T-cell (primary cell): ENCODE measurements at regions not wholly inside any gene's neighbourhood (a gene's known extent, or its start where the extent isn't known, plus 50 kb on each side); places are given as distances from the start of the nearest gene placed in this dataset.

Experiments
- ATAC-seq, 4 experiments: fragments of 200-7000 bp in 3 of 4; fragments of 150-1000 bp in 1 of 4; cut with Tn5 transposase; replicated peaks in 1 of 4; 1 replicate in 3 of 4; 2 replicates in 1 of 4; pipeline ENCODE4 v1.10.0; 2021; ENCODE audit warnings: moderate library complexity in 3 of 4, mild to moderate bottlenecking in 2 of 4, moderate number of reproducible peaks in 1 of 4
- CTCF ChIA-PET, 2 donors: fragments of 300-600 bp; sonication (Branson Sonifier 250); formaldehyde crosslinking; loops; one replicate each; lab custom pipeline; 2022; ENCODE audit warnings: antibody characterized with exemption in 2 of 2; lab: Charles Lee
- POLR2A ChIA-PET, 2 donors: fragments of 300-600 bp; sonication (Branson Sonifier 250); formaldehyde crosslinking; loops; one replicate each; lab custom pipeline; 2022; ENCODE audit warnings: antibody characterized with exemption in 2 of 2; lab: Charles Lee
- DNase-seq, 35 experiments: peaks; one replicate each; pipeline versions ENCODE4 v3.0.0 to v3.0.0-alpha.2; 2013 to 2023
- H3K27ac ChIP-seq: one replicate; pipeline ENCODE4 v1.5.1; 2013; ENCODE audit warnings: low read length
- H3K27me3 ChIP-seq, 2 experiments: replicated peaks in 1 of 2; 1 replicate in 1 of 2; 2 replicates in 1 of 2; pipeline versions ENCODE4 v1.6.1 to v1.7.0; 2013; ENCODE audit warnings: low read length in 1 of 2, mixed read lengths in 1 of 2; ENCODE audit not compliant: control insufficient read depth in 2 of 2, insufficient read depth in 2 of 2; ENCODE audit errors: extremely low read depth in 1 of 2
- H3K36me3 ChIP-seq, 2 donors: 1 replicate in 1 of 2; 2 replicates in 1 of 2; pipeline versions ENCODE4 v1.6.1 to v1.7.0; 2013; ENCODE audit warnings: low read length in 1 of 2; ENCODE audit not compliant: control insufficient read depth in 2 of 2, insufficient read depth in 1 of 2; ENCODE audit errors: extremely low read depth in 1 of 2
- H3K4me1 ChIP-seq, 2 experiments: 1 replicate in 1 of 2; 2 replicates in 1 of 2; pipeline versions ENCODE4 v1.6.1 to v1.7.0; 2013; ENCODE audit warnings: low read length in 2 of 2, mixed read lengths in 1 of 2; ENCODE audit not compliant: insufficient read depth in 2 of 2, control insufficient read depth in 1 of 2; ENCODE audit errors: extremely low read depth in 1 of 2
- H3K4me3 ChIP-seq, 2 donors: 1 replicate in 1 of 2; 2 replicates in 1 of 2; pipeline versions ENCODE4 v1.5.1 to v1.7.0; 2013; ENCODE audit warnings: mild to moderate bottlenecking in 2 of 2, low read length in 1 of 2, moderate library complexity in 1 of 2; ENCODE audit not compliant: control insufficient read depth in 1 of 2; ENCODE audit errors: extremely low read depth in 1 of 2
- H3K9me3 ChIP-seq: 2 replicates; pipeline ENCODE4 v1.7.0; 2013
- H3K27ac Mint-ChIP-seq, 2 donors: one replicate each; pipeline ENCODE4 v1.8.0; 2020 to 2021; ENCODE audit warnings: mild to moderate bottlenecking in 2 of 2, mixed read lengths in 2 of 2
- H3K27me3 Mint-ChIP-seq, 2 donors: one replicate each; pipeline ENCODE4 v1.8.0; 2021 to 2022; ENCODE audit warnings: mixed read lengths in 2 of 2
- H3K36me3 Mint-ChIP-seq: one replicate; pipeline ENCODE4 v1.8.0; 2021; ENCODE audit warnings: mixed read lengths
- H3K4me1 Mint-ChIP-seq, 3 donors: one replicate each; pipeline ENCODE4 v1.8.0; 2020 to 2022; ENCODE audit warnings: mixed read lengths in 3 of 3, mild to moderate bottlenecking in 1 of 3
- H3K4me3 Mint-ChIP-seq, 3 donors: one replicate each; pipeline ENCODE4 v1.8.0; 2020 to 2022; ENCODE audit warnings: mild to moderate bottlenecking in 3 of 3, mixed read lengths in 3 of 3, moderate library complexity in 3 of 3
- H3K9me3 Mint-ChIP-seq, 3 donors: one replicate each; pipeline ENCODE4 v1.8.0; 2020 to 2022; ENCODE audit warnings: mixed read lengths in 3 of 3
- WGBS: methylation state at CpG from one replicate; pipeline ENCODE4 v1.1.5; 2013; ENCODE audit warnings: missing lambda C conversion rate; ENCODE audit not compliant: insufficient coverage; 5-methylcytosine and 5-hydroxymethylcytosine counted together

DNA sequence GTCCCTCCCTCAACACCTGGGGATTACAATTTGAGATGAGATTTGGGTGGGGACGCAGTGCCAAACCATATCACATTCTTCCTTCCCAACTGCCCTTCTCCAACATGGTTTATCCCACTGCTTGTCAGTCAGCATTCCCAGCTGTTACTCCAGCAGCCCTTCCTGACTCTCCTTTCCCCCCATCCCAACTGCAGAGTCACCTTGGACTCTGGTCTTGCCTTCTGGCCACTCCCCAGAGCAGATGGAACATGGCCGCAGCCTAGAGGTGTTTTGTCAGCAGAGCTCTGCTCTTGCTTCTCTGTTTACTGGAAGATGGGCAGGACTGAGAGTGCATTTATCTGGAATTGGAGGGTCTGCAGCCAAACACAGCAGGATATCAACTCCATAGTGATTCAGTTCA is 51.2 kb upstream of the MEX3C start:
- Mint-ChIP-seq H3K27ac (no peak overlapping the region), H3K4me3 (no peak overlapping the region), H3K36me3 (no peaks in the 10 kb centered on the region), H3K9me3 (no peaks in the 10 kb centered on the region), H3K4me1 (no peaks in the 10 kb centered on the region), H3K27me3 (peaks cover 6% of the 10 kb centered on the region in 2 donors)
- Histone ChIP-seq H3K4me3 (no peak overlapping the region), H3K4me1 (no peaks in the 10 kb centered on the region), H3K27ac (no peak overlapping the region), H3K36me3 (no peaks in the 10 kb centered on the region), H3K27me3 (no peaks in the 10 kb centered on the region), H3K9me3 (no peaks in the 10 kb centered on the region)
- CTCF ChIA-PET, result no interaction called here
- POLR2A ChIA-PET, result no interaction called here
- DNase-seq (no peak), ATAC-seq (no peak)
- WGBS, result 100% methylated on average over 2 of the region's 2 CpGs

DNA sequence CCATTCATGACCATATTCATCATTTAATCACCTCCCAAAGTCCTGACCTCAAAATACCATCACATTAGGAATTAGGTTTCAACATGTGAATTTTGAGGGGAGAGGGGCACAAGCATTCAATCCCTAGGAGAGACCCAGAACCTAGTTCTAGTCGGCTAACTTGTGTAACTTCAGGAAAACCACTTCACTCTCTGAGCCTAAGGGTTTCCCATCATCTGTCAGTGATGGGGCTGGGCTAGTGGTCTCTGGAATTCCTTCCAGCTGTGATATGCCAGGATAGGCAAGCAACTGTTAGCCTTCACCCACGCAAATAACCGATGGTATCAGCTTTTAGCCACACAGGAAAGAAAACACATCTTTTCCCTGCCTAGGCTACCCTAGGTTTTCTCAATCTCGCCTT is 52.5 kb upstream of the MEX3C start:
- CTCF ChIA-PET, result no interaction called here
- ATAC-seq, result no peak
- no peaks in the 10 kb centered on the region for H3K4me1 ChIP-seq

DNA sequence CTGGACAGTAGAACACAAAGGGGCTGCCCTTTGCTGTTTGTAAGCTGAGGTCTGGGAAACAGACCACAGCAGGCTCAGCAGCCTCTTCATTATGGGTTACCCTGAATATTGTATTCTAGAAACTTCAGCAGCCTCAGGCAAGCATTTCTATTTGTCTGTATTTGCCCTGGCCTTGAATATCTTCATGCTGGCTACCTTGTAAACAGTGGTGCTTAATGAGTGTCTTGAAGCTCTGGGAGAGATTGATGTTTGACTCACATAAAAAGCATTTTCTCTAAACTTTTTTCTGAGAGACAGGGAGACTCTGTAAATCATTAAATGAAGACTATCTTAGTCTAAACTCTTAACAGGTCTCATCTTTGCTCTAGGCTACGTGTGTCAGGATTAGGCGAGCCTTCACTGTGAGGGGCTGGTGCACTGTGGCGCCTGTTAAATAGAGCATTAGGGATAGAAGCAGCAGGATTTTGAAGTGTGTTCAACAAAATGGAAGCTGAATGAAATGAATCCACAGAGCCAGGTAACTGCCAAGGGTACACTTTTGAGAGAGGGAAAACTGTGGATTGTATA is 53.1 kb upstream of the MEX3C start:
- ChIA-PET POLR2A (no interaction called here), CTCF (no interaction called here)
- peaks cover 0 to 6% of the 10 kb centered on the region in 2 donors for H3K27me3 Mint-ChIP-seq
- no peaks in the 10 kb centered on the region for H3K27me3 ChIP-seq
- no peaks in the 10 kb centered on the region for H3K4me1 ChIP-seq
- H3K27ac ChIP-seq, result no peak overlapping the region
- no peak for ATAC-seq
- no peak overlapping the region for H3K27ac Mint-ChIP-seq
- 93% methylated on average over 3 of the region's 3 CpGs for WGBS
- DNase-seq, result no peak
- H3K9me3 ChIP-seq, result no peaks in the 10 kb centered on the region
- H3K4me3 ChIP-seq, result no peak overlapping the region
- H3K36me3 ChIP-seq, result no peaks in the 10 kb centered on the region
- no peak overlapping the region for H3K4me3 Mint-ChIP-seq
- H3K4me1 Mint-ChIP-seq, result no peaks in the 10 kb centered on the region
- no peaks in the 10 kb centered on the region for H3K9me3 Mint-ChIP-seq
- no peaks in the 10 kb centered on the region for H3K36me3 Mint-ChIP-seq

More for the DNA sequence above, 52.5 kb upstream of the MEX3C start:
- Mint-ChIP-seq H3K4me3 (no peak overlapping the region), H3K27ac (no peak overlapping the region), H3K27me3 (peaks cover 5 to 6% of the 10 kb centered on the region in 2 donors), H3K9me3 (no peaks in the 10 kb centered on the region), H3K36me3 (no peaks in the 10 kb centered on the region), H3K4me1 (no peaks in the 10 kb centered on the region)
- Histone ChIP-seq H3K27ac (no peak overlapping the region), H3K27me3 (no peaks in the 10 kb centered on the region), H3K4me3 (no peak overlapping the region), H3K9me3 (no peaks in the 10 kb centered on the region), H3K36me3 (no peaks in the 10 kb centered on the region)
- no peak for DNase-seq
- POLR2A ChIA-PET, result no interaction called here
- WGBS, result 80% methylated on average over 2 of the region's 4 CpGs

DNA sequence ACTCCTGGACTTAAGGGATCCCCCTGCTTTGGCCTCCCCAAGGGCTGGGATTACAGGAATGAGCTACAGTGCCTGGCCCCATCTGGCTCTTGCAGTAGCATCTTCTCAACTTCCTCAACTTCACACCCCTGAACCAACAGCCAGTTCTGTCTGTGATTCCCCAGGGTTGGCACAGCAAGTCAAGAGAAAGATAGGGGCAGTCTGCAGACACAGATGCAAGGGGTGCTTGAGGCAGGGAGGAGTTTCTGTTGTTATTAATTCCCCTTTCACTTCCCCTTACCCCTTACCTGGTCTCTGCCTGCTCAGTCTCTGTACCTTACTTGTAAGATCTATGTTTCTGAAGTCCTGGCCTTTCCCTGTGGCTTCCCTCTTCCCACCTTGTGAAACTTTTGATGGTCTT is 54.1 kb upstream of the MEX3C start:
- Histone ChIP-seq H3K27me3 (no peaks in the 10 kb centered on the region), H3K4me3 (no peak overlapping the region), H3K9me3 (no peaks in the 10 kb centered on the region), H3K36me3 (no peaks in the 10 kb centered on the region), H3K4me1 (no peaks in the 10 kb centered on the region), H3K27ac (no peak overlapping the region)
- no peaks in the 10 kb centered on the region for H3K4me1 Mint-ChIP-seq
- ChIA-PET CTCF (interaction anchor here in 1 of 2 donors (0.6 kb wide), 1 partner anchor 451 kb away, joined by 3 read pairs; no protein-coding TSS in a partner anchor), POLR2A (no interaction called here)
- no peak overlapping the region for H3K27ac Mint-ChIP-seq
- H3K27me3 Mint-ChIP-seq, result peaks cover 0 to 6% of the 10 kb centered on the region in 2 donors
- H3K36me3 Mint-ChIP-seq, result no peaks in the 10 kb centered on the region
- no peaks in the 10 kb centered on the region for H3K9me3 Mint-ChIP-seq
- peak overlapping the region in 1 of 3 donors; percentile 4 for H3K4me3 Mint-ChIP-seq
- ATAC-seq, result no peak
- DNase-seq, result peak in 1 of 35 experiments; percentile 1

DNA sequence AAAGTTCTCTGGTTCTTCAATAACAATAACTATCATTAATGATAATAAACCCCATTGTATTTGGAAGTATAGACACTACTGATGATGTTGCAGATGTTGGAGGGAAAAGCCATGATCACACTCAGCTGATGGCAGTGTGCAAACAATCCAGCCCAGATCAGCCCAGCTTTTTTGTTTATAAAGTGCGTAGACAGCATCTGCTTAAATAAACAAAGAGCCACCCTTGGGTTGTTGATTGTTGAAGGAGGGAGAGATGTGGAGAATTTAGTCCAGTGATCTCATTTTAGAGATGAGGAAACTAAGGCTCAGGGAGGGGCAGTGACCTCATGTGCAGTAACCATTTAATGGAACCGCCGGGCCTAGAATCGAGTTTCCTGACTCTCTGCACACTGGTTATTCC is 56.0 kb upstream of the MEX3C start:
- no peaks in the 10 kb centered on the region for H3K9me3 Mint-ChIP-seq
- H3K4me1 ChIP-seq, result no peaks in the 10 kb centered on the region
- H3K27me3 ChIP-seq, result no peaks in the 10 kb centered on the region
- ChIA-PET POLR2A (no interaction called here), CTCF (no interaction called here)
- no peaks in the 10 kb centered on the region for H3K4me1 Mint-ChIP-seq
- no peak overlapping the region for H3K4me3 ChIP-seq
- no peak overlapping the region for H3K27ac ChIP-seq
- 93% methylated on average over 3 of the region's 4 CpGs for WGBS
- H3K9me3 ChIP-seq, result no peaks in the 10 kb centered on the region
- no peaks in the 10 kb centered on the region for H3K36me3 Mint-ChIP-seq
- no peaks in the 10 kb centered on the region for H3K36me3 ChIP-seq
- H3K4me3 Mint-ChIP-seq, result no peak overlapping the region
- DNase-seq (no peak), ATAC-seq (no peak)
- H3K27me3 Mint-ChIP-seq, result peaks cover 4 to 6% of the 10 kb centered on the region in 2 donors
- H3K27ac Mint-ChIP-seq, result no peak overlapping the region

DNA sequence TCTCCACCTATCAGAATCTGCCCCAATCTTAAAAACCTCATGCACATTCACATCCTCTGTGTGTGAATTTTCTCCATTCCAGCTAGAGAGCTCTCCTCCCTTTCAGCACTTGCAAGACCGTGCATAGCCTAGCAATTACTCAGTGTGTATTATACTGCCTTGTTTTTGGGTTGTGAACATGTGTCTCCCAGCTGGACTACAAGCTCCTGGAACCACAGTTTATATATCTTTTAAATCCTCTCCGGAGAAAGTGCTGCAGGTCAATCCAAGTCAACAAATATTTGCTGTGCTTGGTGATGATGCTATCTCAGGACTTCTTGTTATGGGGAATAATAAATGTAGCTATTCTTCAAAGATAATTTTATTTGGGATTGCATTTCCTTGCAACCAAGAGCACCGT is 58.2 kb upstream of the MEX3C start:
- no peaks in the 10 kb centered on the region for H3K36me3 Mint-ChIP-seq
- ATAC-seq, result no peak
- POLR2A ChIA-PET, result no interaction called here
- no peaks in the 10 kb centered on the region for H3K4me1 Mint-ChIP-seq
- DNase-seq, result no peak
- H3K27me3 Mint-ChIP-seq, result peaks cover 12 to 16% of the 10 kb centered on the region in 2 donors
- Histone ChIP-seq H3K4me1 (no peaks in the 10 kb centered on the region), H3K36me3 (no peaks in the 10 kb centered on the region), H3K9me3 (no peaks in the 10 kb centered on the region), H3K27ac (no peak overlapping the region), H3K4me3 (no peak overlapping the region), H3K27me3 (peaks cover 0 to 6% of the 10 kb centered on the region in 2 experiments)
- H3K27ac Mint-ChIP-seq, result no peak overlapping the region
- no CpG with 5 or more reads among the region's 3 CpGs for whole genome bisulfite sequencing
- no peaks in the 10 kb centered on the region for H3K9me3 Mint-ChIP-seq
- no peak overlapping the region for H3K4me3 Mint-ChIP-seq
- CTCF ChIA-PET, result no interaction called here

DNA sequence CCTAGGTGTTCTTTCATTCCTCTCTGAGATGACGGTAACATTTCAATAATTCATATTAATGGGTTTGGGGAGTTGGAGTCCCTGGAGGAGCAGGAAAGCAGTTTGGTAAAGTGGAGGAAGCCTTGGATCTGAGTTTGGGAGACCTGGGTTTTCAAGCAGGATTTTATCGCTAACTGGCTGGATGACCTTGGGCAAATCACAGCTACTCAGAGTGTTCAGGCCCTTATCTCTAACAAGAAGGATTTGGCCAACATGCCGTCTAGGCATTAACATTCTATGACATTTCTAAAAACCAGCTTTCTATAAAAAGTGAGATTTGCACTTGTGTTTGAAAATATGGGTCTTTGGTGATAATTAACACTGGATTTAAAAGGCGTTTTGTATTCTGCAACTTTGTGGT is 59.7 kb upstream of the MEX3C start:
- no peaks in the 10 kb centered on the region for H3K9me3 ChIP-seq
- H3K4me3 Mint-ChIP-seq, result no peak overlapping the region
- CTCF ChIA-PET, result no interaction called here

More for the DNA sequence above, 59.7 kb upstream of the MEX3C start:
- no peak overlapping the region for H3K27ac Mint-ChIP-seq
- no peaks in the 10 kb centered on the region for H3K4me1 Mint-ChIP-seq
- ATAC-seq, result no peak
- no peaks in the 10 kb centered on the region for H3K4me1 ChIP-seq
- H3K36me3 ChIP-seq, result no peaks in the 10 kb centered on the region
- H3K4me3 ChIP-seq, result no peak overlapping the region
- no peak overlapping the region for H3K27ac ChIP-seq
- peaks cover 0 to 6% of the 10 kb centered on the region in 2 experiments for H3K27me3 ChIP-seq
- no peaks in the 10 kb centered on the region for H3K36me3 Mint-ChIP-seq
- WGBS, result 25% methylated on average over 1 of the region's 4 CpGs
- POLR2A ChIA-PET, result no interaction called here
- H3K9me3 Mint-ChIP-seq, result no peaks in the 10 kb centered on the region
- H3K27me3 Mint-ChIP-seq, result peaks cover 15 to 26% of the 10 kb centered on the region in 2 donors
- DNase-seq, result no peak
